SU-DHL-6 (cell line): ENCODE measurements at regions not wholly inside any gene's neighbourhood (a gene's known extent, or its start where the extent isn't known, plus 50 kb on each side); places are given as distances from the start of the nearest gene placed in this dataset.

Experiments used
- CTCF ChIP-seq: fragments of 200-600 bp; sonication (generic); IDR thresholded peaks from one replicate; pipeline ENCODE4 v1.5.1; 2017; ENCODE audit warnings: antibody characterized with exemption, mild to moderate bottlenecking, low read length, moderate library complexity; ENCODE audit not compliant: insufficient read depth, poor library complexity, severe bottlenecking
- EZH2phosphoT487 ChIP-seq: fragments of 200-600 bp; sonication (generic), shearing (Covaris generic); conservative IDR thresholded peaks from 2 replicates; pipeline ENCODE4 v1.6.1; 2018; ENCODE audit warnings: mild to moderate bottlenecking, antibody characterized with exemption, low read length, moderate library complexity, mixed read lengths

- TF ChIP-seq CTCF (no peak), EZH2phosphoT487 (no peak)
These were observed 1346.4 kb upstream of the CDH2 start for GRCh38 chr18:29523371-29523770.
